Spleen (tissue), 7 donors: ENCODE measurements at regions not wholly inside any gene's neighbourhood (a gene's known extent, or its start where the extent isn't known, plus 50 kb on each side); places are given as distances from the start of the nearest gene placed in this dataset.

Experiments
- POLR2A ChIP-seq, 3 donors: fragments of 450-650 bp; IDR thresholded peaks; one replicate each; pipeline ENCODE4 v1.5.1; 2017; ENCODE audit warnings: antibody characterized with exemption in 3 of 3, mild to moderate bottlenecking in 1 of 3
- POLR2AphosphoS5 ChIP-seq, 3 donors: sonication (generic); formaldehyde crosslinking; IDR thresholded peaks; one replicate each; pipeline ENCODE4 v1.5.1; 2017; ENCODE audit warnings: antibody characterized with exemption in 3 of 3
- TF ChIP-seq, protein P1 (sequence below), 11 experiments: fragments of 200-600 bp in 7 of 11; fragments of 450-650 bp in 4 of 11; sonication (generic) in 4 of 11; IDR thresholded peaks in 8 of 11; conservative IDR thresholded peaks in 3 of 11; 1 replicate in 7 of 11; 2 replicates in 4 of 11; pipeline versions ENCODE4 v1.4.0 to v1.8.0; 2016 to 2021; ENCODE audit warnings: antibody characterized with exemption in 11 of 11, inconsistent platforms in 4 of 11, mild to moderate bottlenecking in 1 of 11
- donor health status: DM: no; HTN: no; CAD: no; lungs with moderate emphysema.
- donor health status: DM: no; HTN: no; CAD: no.
- donor health status: DM: no; HTN: no; CAD: no.

GRCh38 chr5:120173125-120173524, 291.0 kb upstream of the PRR16 start:
- TF ChIP-seq POLR2A (IDR thresholded peaks at IDR 0.05): no peak
- TF ChIP-seq, protein P1, sequence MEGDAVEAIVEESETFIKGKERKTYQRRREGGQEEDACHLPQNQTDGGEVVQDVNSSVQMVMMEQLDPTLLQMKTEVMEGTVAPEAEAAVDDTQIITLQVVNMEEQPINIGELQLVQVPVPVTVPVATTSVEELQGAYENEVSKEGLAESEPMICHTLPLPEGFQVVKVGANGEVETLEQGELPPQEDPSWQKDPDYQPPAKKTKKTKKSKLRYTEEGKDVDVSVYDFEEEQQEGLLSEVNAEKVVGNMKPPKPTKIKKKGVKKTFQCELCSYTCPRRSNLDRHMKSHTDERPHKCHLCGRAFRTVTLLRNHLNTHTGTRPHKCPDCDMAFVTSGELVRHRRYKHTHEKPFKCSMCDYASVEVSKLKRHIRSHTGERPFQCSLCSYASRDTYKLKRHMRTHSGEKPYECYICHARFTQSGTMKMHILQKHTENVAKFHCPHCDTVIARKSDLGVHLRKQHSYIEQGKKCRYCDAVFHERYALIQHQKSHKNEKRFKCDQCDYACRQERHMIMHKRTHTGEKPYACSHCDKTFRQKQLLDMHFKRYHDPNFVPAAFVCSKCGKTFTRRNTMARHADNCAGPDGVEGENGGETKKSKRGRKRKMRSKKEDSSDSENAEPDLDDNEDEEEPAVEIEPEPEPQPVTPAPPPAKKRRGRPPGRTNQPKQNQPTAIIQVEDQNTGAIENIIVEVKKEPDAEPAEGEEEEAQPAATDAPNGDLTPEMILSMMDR (IDR thresholded peaks at IDR 0.05 in 8 of 11, conservative IDR thresholded peaks at IDR 0.05 in 3 of 11): no peak
- no peak for TF ChIP-seq POLR2AphosphoS5 (IDR thresholded peaks at IDR 0.05)
